PFSK-1 (cell line): ENCODE measurements at regions not wholly inside any gene's neighbourhood (a gene's known extent, or its start where the extent isn't known, plus 50 kb on each side); places are given as distances from the start of the nearest gene placed in this dataset.

ENCODE experiments used
- FOXP2 ChIP-seq: optimal IDR thresholded peaks from 2 replicates; pipeline ENCODE3; 2011; ENCODE audit warnings: borderline replicate concordance, control low read depth, inconsistent platforms; ENCODE audit not compliant: insufficient read depth; ENCODE audit errors: extremely low read length, extremely low read depth
- POLR2AphosphoS5 ChIP-seq: IDR thresholded peaks from 2 replicates; pipeline ENCODE4 v1.6.1; 2012; ENCODE audit warnings: low read depth, mild to moderate bottlenecking, control low read depth, low read length, moderate library complexity
- SIN3A ChIP-seq: IDR thresholded peaks from 2 replicates; pipeline ENCODE4 v1.6.1; 2012; ENCODE audit warnings: mild to moderate bottlenecking, low read length, moderate library complexity, borderline replicate concordance; ENCODE audit not compliant: insufficient read depth
- TAF1 ChIP-seq: IDR thresholded peaks from 2 replicates; pipeline ENCODE4 v1.6.1; 2012; ENCODE audit warnings: low read length, control low read depth, borderline replicate concordance; ENCODE audit not compliant: insufficient read depth
- TF ChIP-seq, protein P1 (sequence below), 2 experiments: IDR thresholded peaks; 2 replicates each; pipeline versions ENCODE4 v1.6.1 to v1.8.0; 2011 to 2012; ENCODE audit warnings: low read depth in 2 of 2, low read length in 2 of 2, control low read depth in 1 of 2, inconsistent platforms in 1 of 2, mild to moderate bottlenecking in 1 of 2, moderate library complexity in 1 of 2; ENCODE audit not compliant: insufficient read depth in 1 of 2

DNA sequence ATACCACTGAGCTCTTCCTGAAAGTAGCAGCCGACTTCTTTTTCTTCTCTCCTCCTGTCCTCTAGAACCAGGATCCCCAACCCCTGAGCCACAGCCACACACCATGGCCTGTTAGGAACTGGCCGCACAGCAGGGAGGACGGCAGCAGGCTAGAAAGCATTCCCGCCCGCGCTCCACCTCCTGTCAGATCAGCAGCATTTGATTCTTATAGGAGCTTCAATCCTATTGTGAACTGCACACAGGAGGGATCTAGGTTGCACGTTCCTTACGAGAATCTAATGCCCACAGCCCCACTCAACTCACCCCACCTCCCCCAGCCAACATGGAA is 179.1 kb upstream of the SH3BP4 start:
- TF ChIP-seq SIN3A (no peak), FOXP2 (no peak), POLR2AphosphoS5 (no peak), TAF1 (no peak)
- TF ChIP-seq, protein P1, sequence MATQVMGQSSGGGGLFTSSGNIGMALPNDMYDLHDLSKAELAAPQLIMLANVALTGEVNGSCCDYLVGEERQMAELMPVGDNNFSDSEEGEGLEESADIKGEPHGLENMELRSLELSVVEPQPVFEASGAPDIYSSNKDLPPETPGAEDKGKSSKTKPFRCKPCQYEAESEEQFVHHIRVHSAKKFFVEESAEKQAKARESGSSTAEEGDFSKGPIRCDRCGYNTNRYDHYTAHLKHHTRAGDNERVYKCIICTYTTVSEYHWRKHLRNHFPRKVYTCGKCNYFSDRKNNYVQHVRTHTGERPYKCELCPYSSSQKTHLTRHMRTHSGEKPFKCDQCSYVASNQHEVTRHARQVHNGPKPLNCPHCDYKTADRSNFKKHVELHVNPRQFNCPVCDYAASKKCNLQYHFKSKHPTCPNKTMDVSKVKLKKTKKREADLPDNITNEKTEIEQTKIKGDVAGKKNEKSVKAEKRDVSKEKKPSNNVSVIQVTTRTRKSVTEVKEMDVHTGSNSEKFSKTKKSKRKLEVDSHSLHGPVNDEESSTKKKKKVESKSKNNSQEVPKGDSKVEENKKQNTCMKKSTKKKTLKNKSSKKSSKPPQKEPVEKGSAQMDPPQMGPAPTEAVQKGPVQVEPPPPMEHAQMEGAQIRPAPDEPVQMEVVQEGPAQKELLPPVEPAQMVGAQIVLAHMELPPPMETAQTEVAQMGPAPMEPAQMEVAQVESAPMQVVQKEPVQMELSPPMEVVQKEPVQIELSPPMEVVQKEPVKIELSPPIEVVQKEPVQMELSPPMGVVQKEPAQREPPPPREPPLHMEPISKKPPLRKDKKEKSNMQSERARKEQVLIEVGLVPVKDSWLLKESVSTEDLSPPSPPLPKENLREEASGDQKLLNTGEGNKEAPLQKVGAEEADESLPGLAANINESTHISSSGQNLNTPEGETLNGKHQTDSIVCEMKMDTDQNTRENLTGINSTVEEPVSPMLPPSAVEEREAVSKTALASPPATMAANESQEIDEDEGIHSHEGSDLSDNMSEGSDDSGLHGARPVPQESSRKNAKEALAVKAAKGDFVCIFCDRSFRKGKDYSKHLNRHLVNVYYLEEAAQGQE (IDR thresholded peaks at IDR 0.05; ENCODE audit: insufficient read depth in 1 of 2, low read depth in 2 of 2, low read length in 2 of 2) = no peak

DNA sequence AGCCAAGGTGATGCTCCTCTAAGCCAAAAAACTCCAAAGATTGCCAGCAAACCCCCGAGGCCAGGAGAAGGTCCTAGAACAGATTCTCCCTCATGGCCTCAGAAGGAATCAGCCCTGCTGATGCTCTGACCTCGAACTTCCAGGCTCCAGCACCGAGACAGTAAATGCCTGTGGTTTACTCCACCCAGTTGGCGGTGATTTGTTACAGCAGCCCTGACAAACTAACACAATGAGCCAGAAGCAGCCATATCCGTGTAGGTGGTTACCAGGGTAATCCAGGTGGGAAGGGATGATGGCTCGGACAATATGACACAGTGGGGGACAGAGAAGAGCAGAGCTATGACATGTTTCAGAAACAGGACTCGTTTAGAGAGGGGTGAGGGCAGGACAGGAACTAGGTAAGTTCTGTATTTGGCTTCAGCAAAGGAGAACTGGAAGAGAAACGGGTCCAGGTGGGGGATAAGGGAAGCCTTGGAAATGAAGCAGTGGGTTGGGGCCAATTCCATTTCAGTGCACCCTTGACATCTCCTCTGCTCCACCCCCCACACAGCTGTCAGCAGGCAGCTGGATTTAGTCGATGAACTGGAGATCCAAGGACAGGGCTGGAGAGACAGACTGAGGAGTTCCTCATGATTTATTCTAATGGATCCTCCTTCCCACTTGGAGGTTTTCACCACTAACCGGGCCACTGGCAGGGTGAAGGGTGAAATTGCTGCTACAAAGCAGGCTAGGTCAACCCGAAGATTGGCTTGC is 179.7 kb upstream of the SH3BP4 start:
- TF ChIP-seq TAF1 (no peak), SIN3A (no peak), POLR2AphosphoS5 (no peak), FOXP2 (no peak)
- TF ChIP-seq, protein P1 (IDR thresholded peaks at IDR 0.05; ENCODE audit: insufficient read depth in 1 of 2, low read depth in 2 of 2, low read length in 2 of 2) = no peak

DNA sequence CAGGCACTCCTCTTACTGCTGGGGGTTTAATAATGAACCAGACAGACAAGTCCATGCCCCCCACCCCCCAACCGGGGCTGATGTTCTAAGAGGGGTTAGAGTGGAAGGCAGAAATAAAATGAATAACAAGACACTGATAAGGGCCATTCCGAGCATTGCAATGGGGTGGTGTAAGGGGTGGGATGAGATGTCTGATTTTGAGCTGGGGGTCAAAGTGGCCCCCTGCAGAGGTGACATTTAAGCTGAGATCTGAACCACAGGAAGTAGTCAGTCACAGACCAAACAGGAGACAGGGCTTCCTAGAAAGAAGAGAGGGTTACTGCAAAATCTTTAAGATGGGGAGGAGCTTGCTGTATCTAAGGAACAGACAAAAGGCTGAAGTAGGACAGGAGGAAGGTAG is 180.6 kb upstream of the SH3BP4 start:
- no peak for TF ChIP-seq TAF1
- TF ChIP-seq, protein P1 (IDR thresholded peaks at IDR 0.05; ENCODE audit: insufficient read depth in 1 of 2, low read depth in 2 of 2, low read length in 2 of 2) = no peak
- TF ChIP-seq POLR2AphosphoS5 = no peak
- TF ChIP-seq FOXP2 = no peak
- no peak for TF ChIP-seq SIN3A

DNA sequence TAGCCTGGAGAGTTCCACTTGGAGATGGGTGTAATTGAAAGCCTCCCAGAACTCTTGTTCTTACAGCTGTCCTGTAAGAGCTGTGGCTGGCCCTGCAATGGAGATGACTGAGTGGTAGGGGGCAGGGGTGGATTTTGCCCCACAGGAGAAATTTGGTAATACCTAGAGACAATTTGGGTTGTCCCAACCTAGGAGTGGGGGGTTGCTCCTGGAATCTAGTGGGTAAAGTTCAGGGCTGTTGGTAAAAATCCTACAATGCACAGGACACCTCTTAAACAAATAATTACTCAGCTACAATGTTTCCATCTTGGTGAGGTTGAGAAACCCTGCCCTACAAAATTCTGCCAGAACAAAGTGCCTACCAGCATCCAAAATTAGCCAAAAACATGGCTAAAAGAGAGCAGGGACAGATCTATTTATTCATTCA is 181.1 kb upstream of the SH3BP4 start:
- TF ChIP-seq FOXP2 (no peak), POLR2AphosphoS5 (no peak), SIN3A (no peak)

DNA sequence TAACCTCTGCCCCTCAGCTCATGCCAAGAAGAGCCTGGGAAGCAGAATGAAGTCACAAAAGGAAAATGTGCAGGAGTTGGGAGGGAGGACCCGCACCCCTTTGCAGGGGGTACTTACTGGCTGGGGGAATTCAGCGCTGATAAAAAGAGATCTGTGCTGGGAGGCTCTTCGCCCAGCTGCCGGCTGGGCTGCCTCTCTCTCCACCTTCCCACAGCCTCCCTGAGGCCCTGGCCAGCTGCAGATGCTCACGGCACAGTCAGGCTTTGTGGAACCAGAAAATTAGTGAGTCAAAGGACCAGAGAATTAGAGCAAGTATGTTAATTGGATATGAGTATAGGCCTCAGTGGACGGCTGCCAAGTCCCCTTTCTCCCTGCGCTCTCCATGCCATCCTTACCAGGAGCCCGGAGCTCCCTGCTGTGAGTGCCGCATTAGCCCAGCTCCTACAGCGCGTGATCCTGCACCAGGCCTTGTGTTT is 181.7 kb upstream of the SH3BP4 start:
- TF ChIP-seq TAF1 = no peak
- TF ChIP-seq POLR2AphosphoS5 = no peak
- TF ChIP-seq, protein P1 (IDR thresholded peaks at IDR 0.05; ENCODE audit: insufficient read depth in 1 of 2, low read depth in 2 of 2, low read length in 2 of 2) = no peak
- no peak for TF ChIP-seq SIN3A
- TF ChIP-seq FOXP2 = no peak
